T-cell (primary cell): ENCODE measurements at regions not wholly inside any gene's neighbourhood (a gene's known extent, or its start where the extent isn't known, plus 50 kb on each side); places are given as distances from the start of the nearest gene placed in this dataset.
"Not testable (repeated sequence)": the region's sequence is repeated elsewhere in the genome, so short reads cannot be mapped to it uniquely, and the experiment has no call there.

Experiments used
- ATAC-seq, 4 experiments: fragments of 200-7000 bp in 3 of 4; fragments of 150-1000 bp in 1 of 4; cut with Tn5 transposase; replicated peaks in 1 of 4; 1 replicate in 3 of 4; 2 replicates in 1 of 4; pipeline ENCODE4 v1.10.0; 2021; ENCODE audit warnings: moderate library complexity in 3 of 4, mild to moderate bottlenecking in 2 of 4, moderate number of reproducible peaks in 1 of 4
- CTCF ChIA-PET, 2 donors: fragments of 300-600 bp; sonication (Branson Sonifier 250); formaldehyde crosslinking; loops; one replicate each; lab custom pipeline; 2022; ENCODE audit warnings: antibody characterized with exemption in 2 of 2; lab: Charles Lee
- POLR2A ChIA-PET, 2 donors: fragments of 300-600 bp; sonication (Branson Sonifier 250); formaldehyde crosslinking; loops; one replicate each; lab custom pipeline; 2022; ENCODE audit warnings: antibody characterized with exemption in 2 of 2; lab: Charles Lee
- DNase-seq, 35 experiments: peaks; one replicate each; pipeline versions ENCODE4 v3.0.0 to v3.0.0-alpha.2; 2013 to 2023
- H3K27ac ChIP-seq: one replicate; pipeline ENCODE4 v1.5.1; 2013; ENCODE audit warnings: low read length
- H3K27me3 ChIP-seq, 2 experiments: replicated peaks in 1 of 2; 1 replicate in 1 of 2; 2 replicates in 1 of 2; pipeline versions ENCODE4 v1.6.1 to v1.7.0; 2013; ENCODE audit warnings: low read length in 1 of 2, mixed read lengths in 1 of 2; ENCODE audit not compliant: control insufficient read depth in 2 of 2, insufficient read depth in 2 of 2; ENCODE audit errors: extremely low read depth in 1 of 2
- H3K36me3 ChIP-seq, 2 donors: 1 replicate in 1 of 2; 2 replicates in 1 of 2; pipeline versions ENCODE4 v1.6.1 to v1.7.0; 2013; ENCODE audit warnings: low read length in 1 of 2; ENCODE audit not compliant: control insufficient read depth in 2 of 2, insufficient read depth in 1 of 2; ENCODE audit errors: extremely low read depth in 1 of 2
- H3K4me1 ChIP-seq, 2 experiments: 1 replicate in 1 of 2; 2 replicates in 1 of 2; pipeline versions ENCODE4 v1.6.1 to v1.7.0; 2013; ENCODE audit warnings: low read length in 2 of 2, mixed read lengths in 1 of 2; ENCODE audit not compliant: insufficient read depth in 2 of 2, control insufficient read depth in 1 of 2; ENCODE audit errors: extremely low read depth in 1 of 2
- H3K4me3 ChIP-seq, 2 donors: 1 replicate in 1 of 2; 2 replicates in 1 of 2; pipeline versions ENCODE4 v1.5.1 to v1.7.0; 2013; ENCODE audit warnings: mild to moderate bottlenecking in 2 of 2, low read length in 1 of 2, moderate library complexity in 1 of 2; ENCODE audit not compliant: control insufficient read depth in 1 of 2; ENCODE audit errors: extremely low read depth in 1 of 2
- H3K9me3 ChIP-seq: 2 replicates; pipeline ENCODE4 v1.7.0; 2013
- H3K27ac Mint-ChIP-seq, 2 donors: one replicate each; pipeline ENCODE4 v1.8.0; 2020 to 2021; ENCODE audit warnings: mild to moderate bottlenecking in 2 of 2, mixed read lengths in 2 of 2
- H3K27me3 Mint-ChIP-seq, 2 donors: one replicate each; pipeline ENCODE4 v1.8.0; 2021 to 2022; ENCODE audit warnings: mixed read lengths in 2 of 2
- H3K36me3 Mint-ChIP-seq: one replicate; pipeline ENCODE4 v1.8.0; 2021; ENCODE audit warnings: mixed read lengths
- H3K4me1 Mint-ChIP-seq, 3 donors: one replicate each; pipeline ENCODE4 v1.8.0; 2020 to 2022; ENCODE audit warnings: mixed read lengths in 3 of 3, mild to moderate bottlenecking in 1 of 3
- H3K4me3 Mint-ChIP-seq, 3 donors: one replicate each; pipeline ENCODE4 v1.8.0; 2020 to 2022; ENCODE audit warnings: mild to moderate bottlenecking in 3 of 3, mixed read lengths in 3 of 3, moderate library complexity in 3 of 3
- H3K9me3 Mint-ChIP-seq, 3 donors: one replicate each; pipeline ENCODE4 v1.8.0; 2020 to 2022; ENCODE audit warnings: mixed read lengths in 3 of 3
- WGBS: methylation state at CpG from one replicate; pipeline ENCODE4 v1.1.5; 2013; ENCODE audit warnings: missing lambda C conversion rate; ENCODE audit not compliant: insufficient coverage; 5-methylcytosine and 5-hydroxymethylcytosine counted together

DNA sequence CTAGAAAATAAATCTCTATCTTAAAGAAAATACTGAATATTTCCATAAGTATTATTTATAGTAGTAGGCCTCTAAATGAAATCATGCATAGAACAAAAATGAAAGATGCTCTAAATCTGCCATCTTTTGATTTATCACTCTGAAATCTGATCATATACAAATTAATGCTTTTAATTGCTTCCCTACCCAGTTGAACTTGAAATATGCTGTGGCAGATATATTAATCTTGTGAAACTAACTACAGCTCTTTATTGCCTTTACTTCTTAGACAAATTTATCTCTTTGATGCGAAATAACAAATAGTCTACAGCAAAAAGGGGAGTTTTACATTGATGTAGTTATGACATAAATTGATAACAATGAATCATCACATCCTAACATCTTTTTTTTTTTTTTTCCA is 510.7 kb upstream of the SLITRK6 start:
- Mint-ChIP-seq H3K27me3 (no peaks in the 10 kb centered on the region), H3K4me1 (no peaks in the 10 kb centered on the region), H3K27ac (no peak overlapping the region), H3K36me3 (no peaks in the 10 kb centered on the region), H3K4me3 (no peak overlapping the region), H3K9me3 (peaks cover 0 to 8% (median 3%) of the 10 kb centered on the region in 3 donors)
- ChIA-PET POLR2A (interaction anchor here in 1 of 2 donors (0.7 kb wide), 1 partner anchor 1743 kb away, joined by 5 read pairs; no protein-coding TSS in a partner anchor), CTCF (no interaction called here)
- WGBS = no CpG with 5 or more reads among the region's 1 CpG
- no peak for DNase-seq
- no peak overlapping the region for H3K4me3 ChIP-seq
- no peaks in the 10 kb centered on the region for H3K36me3 ChIP-seq
- H3K9me3 ChIP-seq = no peaks in the 10 kb centered on the region
- H3K27me3 ChIP-seq = no peaks in the 10 kb centered on the region
- no peak for ATAC-seq
- H3K27ac ChIP-seq = no peak overlapping the region
- no peaks in the 10 kb centered on the region for H3K4me1 ChIP-seq

DNA sequence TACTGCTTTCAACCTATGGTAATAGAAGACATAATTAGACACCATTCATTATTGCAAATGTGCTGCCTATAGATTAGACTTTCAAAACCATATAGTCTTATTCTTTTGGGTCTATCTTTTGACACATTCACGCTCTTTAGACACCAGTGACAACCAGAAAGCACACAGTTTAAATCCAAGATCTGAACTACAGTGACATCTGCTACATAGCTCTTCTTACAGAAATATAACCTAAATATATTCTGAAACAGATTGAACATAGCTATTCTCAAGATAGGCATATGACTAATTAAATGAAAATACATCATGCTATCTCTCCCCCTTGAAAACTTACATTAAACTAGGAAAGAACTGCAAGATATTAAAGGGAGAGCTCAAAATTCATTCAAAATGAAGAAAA is 514.2 kb upstream of the SLITRK6 start:
- Mint-ChIP-seq H3K9me3 (peaks cover 4 to 12% (median 7%) of the 10 kb centered on the region in 3 donors), H3K4me1 (no peaks in the 10 kb centered on the region), H3K27ac (no peak overlapping the region), H3K4me3 (no peak overlapping the region), H3K36me3 (no peaks in the 10 kb centered on the region), H3K27me3 (no peaks in the 10 kb centered on the region)
- Histone ChIP-seq H3K4me3 (no peak overlapping the region), H3K36me3 (no peaks in the 10 kb centered on the region), H3K27me3 (no peaks in the 10 kb centered on the region), H3K27ac (no peak overlapping the region), H3K4me1 (no peaks in the 10 kb centered on the region), H3K9me3 (no peaks in the 10 kb centered on the region)
- WGBS = 83% methylated on average over 1 of the region's 1 CpG
- DNase-seq (no peak), ATAC-seq (no peak)
- POLR2A ChIA-PET = no interaction called here
- CTCF ChIA-PET = interaction anchor here in 1 of 2 donors (0.6 kb wide), 1 partner anchor 391 kb away, joined by 4 read pairs; no protein-coding TSS in a partner anchor

- POLR2A ChIA-PET = no interaction called here
- peaks cover 3 to 10% (median 4%) of the 10 kb centered on the region in 3 donors for H3K9me3 Mint-ChIP-seq
- H3K4me3 Mint-ChIP-seq = no peak overlapping the region
- H3K27me3 ChIP-seq = no peaks in the 10 kb centered on the region
- ATAC-seq (no peak), DNase-seq (no peak)
- no peaks in the 10 kb centered on the region for H3K36me3 ChIP-seq
- WGBS = 80% methylated on average over 3 of the region's 3 CpGs
- H3K36me3 Mint-ChIP-seq = no peaks in the 10 kb centered on the region
- H3K27me3 Mint-ChIP-seq = no peaks in the 10 kb centered on the region
- no peaks in the 10 kb centered on the region for H3K4me1 Mint-ChIP-seq
- H3K27ac ChIP-seq = no peak overlapping the region
- CTCF ChIA-PET = no interaction called here
- no peaks in the 10 kb centered on the region for H3K4me1 ChIP-seq
- no peak overlapping the region for H3K4me3 ChIP-seq
- no peaks in the 10 kb centered on the region for H3K9me3 ChIP-seq
- H3K27ac Mint-ChIP-seq = no peak overlapping the region
Measured at GRCh38 chr13:86318450-86318849, 519.2 kb upstream of the SLITRK6 start.

- no peak overlapping the region for H3K27ac ChIP-seq
- Mint-ChIP-seq H3K4me1 (no peaks in the 10 kb centered on the region), H3K4me3 (no peak overlapping the region), H3K36me3 (no peaks in the 10 kb centered on the region), H3K9me3 (peaks cover 3 to 18% (median 9%) of the 10 kb centered on the region in 3 donors), H3K27ac (no peak overlapping the region), H3K27me3 (no peaks in the 10 kb centered on the region)
- WGBS = no CpG with 5 or more reads among the region's 3 CpGs
- ChIA-PET CTCF (no interaction called here), POLR2A (no interaction called here)
- DNase-seq (no peak), ATAC-seq (no peak)
- no peaks in the 10 kb centered on the region for H3K4me1 ChIP-seq
- no peaks in the 10 kb centered on the region for H3K27me3 ChIP-seq
- no peak overlapping the region for H3K4me3 ChIP-seq
- no peaks in the 10 kb centered on the region for H3K36me3 ChIP-seq
- no peaks in the 10 kb centered on the region for H3K9me3 ChIP-seq
Measured at GRCh38 chr13:86324191-86324590, 525.0 kb upstream of the SLITRK6 start.

DNA sequence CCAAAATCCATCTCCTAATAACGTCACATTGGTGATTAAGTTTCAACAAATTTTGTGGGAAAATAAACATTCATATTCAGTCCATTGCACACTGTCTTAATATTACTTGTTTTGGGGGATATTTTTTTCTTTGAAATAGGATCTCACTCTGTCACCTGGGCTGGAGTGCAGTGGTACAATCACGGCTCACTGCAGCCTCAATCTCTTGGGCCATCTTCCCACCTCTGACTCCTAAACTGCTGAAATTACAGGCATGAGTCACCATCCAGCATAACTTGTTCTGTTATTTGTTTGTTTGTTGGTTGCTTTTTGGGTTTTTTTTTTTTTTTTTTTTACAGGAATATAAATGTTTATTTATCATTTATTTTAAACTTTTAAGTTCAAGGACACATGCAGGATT is 556.1 kb upstream of the SLITRK6 start:
- ChIA-PET CTCF (no interaction called here), POLR2A (no interaction called here)
- Mint-ChIP-seq H3K4me1 (no peaks in the 10 kb centered on the region), H3K27me3 (no peaks in the 10 kb centered on the region), H3K27ac (no peak overlapping the region), H3K9me3 (peaks cover 6 to 9% (median 7%) of the 10 kb centered on the region in 3 donors), H3K36me3 (no peaks in the 10 kb centered on the region), H3K4me3 (no peak overlapping the region)
- H3K27me3 ChIP-seq = no peaks in the 10 kb centered on the region
- H3K4me3 ChIP-seq = no peak overlapping the region
- no peak overlapping the region for H3K27ac ChIP-seq
- WGBS = no CpG with 5 or more reads among the region's 2 CpGs
- H3K9me3 ChIP-seq = peaks cover 2% of the 10 kb centered on the region
- ATAC-seq (no peak), DNase-seq (no peak)
- H3K36me3 ChIP-seq = no peaks in the 10 kb centered on the region
- no peaks in the 10 kb centered on the region for H3K4me1 ChIP-seq

DNA sequence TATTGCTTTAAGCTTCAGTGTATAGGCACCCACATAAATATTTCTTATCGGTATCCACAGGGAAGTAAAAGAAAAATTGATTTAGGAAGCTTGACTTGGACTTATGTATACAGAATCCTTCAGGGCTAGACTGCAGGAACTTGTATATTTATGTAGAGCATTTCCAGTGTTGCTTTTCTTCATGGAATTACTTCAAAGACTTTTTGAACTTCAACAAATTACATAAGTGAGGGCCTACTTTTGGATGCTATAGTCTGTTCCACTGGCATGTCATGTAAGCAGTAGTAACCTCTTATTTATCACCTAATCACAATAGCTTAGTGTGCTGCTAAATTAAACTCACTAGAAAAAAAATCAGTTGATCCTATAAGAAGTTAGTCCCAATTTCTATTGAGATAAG is 557.9 kb upstream of the SLITRK6 start:
- no peaks in the 10 kb centered on the region for H3K27me3 ChIP-seq
- peaks cover 6 to 14% (median 9%) of the 10 kb centered on the region in 3 donors for H3K9me3 Mint-ChIP-seq
- ChIA-PET POLR2A (no interaction called here), CTCF (no interaction called here)
- no peak overlapping the region for H3K4me3 Mint-ChIP-seq
- H3K27ac ChIP-seq = no peak overlapping the region
- no CpG with 5 or more reads among the region's 1 CpG for WGBS
- ATAC-seq = no peak
- H3K4me3 ChIP-seq = no peak overlapping the region
- no peaks in the 10 kb centered on the region for H3K27me3 Mint-ChIP-seq
- H3K36me3 Mint-ChIP-seq = no peaks in the 10 kb centered on the region
- no peak overlapping the region for H3K27ac Mint-ChIP-seq
- H3K9me3 ChIP-seq = no peaks in the 10 kb centered on the region
- DNase-seq = no peak
- no peaks in the 10 kb centered on the region for H3K4me1 Mint-ChIP-seq
- H3K36me3 ChIP-seq = no peaks in the 10 kb centered on the region
- H3K4me1 ChIP-seq = no peaks in the 10 kb centered on the region

GRCh38 chr13:86363749-86364148 is 564.5 kb upstream of the SLITRK6 start:
- H3K9me3 Mint-ChIP-seq = peaks cover 11 to 20% (median 12%) of the 10 kb centered on the region in 3 donors
- H3K27me3 ChIP-seq, H3K4me3 ChIP-seq, H3K4me1 Mint-ChIP-seq, POLR2A ChIA-PET, H3K9me3 ChIP-seq, H3K36me3 ChIP-seq, H3K27ac Mint-ChIP-seq, H3K27me3 Mint-ChIP-seq, ATAC-seq, H3K4me3 Mint-ChIP-seq, DNase-seq, H3K27ac ChIP-seq, CTCF ChIA-PET, H3K36me3 Mint-ChIP-seq, H3K4me1 ChIP-seq: not testable (repeated sequence)
- no CpG with 5 or more reads among the region's 5 CpGs for WGBS
